Spleen (tissue), 7 donors: ENCODE measurements at regions not wholly inside any gene's neighbourhood (a gene's known extent, or its start where the extent isn't known, plus 50 kb on each side); places are given as distances from the start of the nearest gene placed in this dataset.

ENCODE experiments used
- CTCF ChIP-seq, 11 experiments: fragments of 200-600 bp in 7 of 11; fragments of 450-650 bp in 4 of 11; sonication (generic) in 4 of 11; IDR thresholded peaks in 8 of 11; conservative IDR thresholded peaks in 3 of 11; 1 replicate in 7 of 11; 2 replicates in 4 of 11; pipeline versions ENCODE4 v1.4.0 to v1.8.0; 2016 to 2021; ENCODE audit warnings: antibody characterized with exemption in 11 of 11, inconsistent platforms in 4 of 11, mild to moderate bottlenecking in 1 of 11
- POLR2A ChIP-seq, 3 donors: fragments of 450-650 bp; IDR thresholded peaks; one replicate each; pipeline ENCODE4 v1.5.1; 2017; ENCODE audit warnings: antibody characterized with exemption in 3 of 3, mild to moderate bottlenecking in 1 of 3
- POLR2AphosphoS5 ChIP-seq, 3 donors: sonication (generic); formaldehyde crosslinking; IDR thresholded peaks; one replicate each; pipeline ENCODE4 v1.5.1; 2017; ENCODE audit warnings: antibody characterized with exemption in 3 of 3
- donor health status: DM: no; HTN: no; CAD: no; lungs with moderate emphysema.
- donor health status: DM: no; HTN: no; CAD: no.
- donor health status: DM: no; HTN: no; CAD: no.

GRCh38 chr13:21897161-21897560, 226.3 kb downstream of the FGF9 start:
- no peak for TF ChIP-seq CTCF (IDR thresholded peaks at IDR 0.05 in 8 of 11, conservative IDR thresholded peaks at IDR 0.05 in 3 of 11)
- TF ChIP-seq POLR2AphosphoS5 (IDR thresholded peaks at IDR 0.05): no peak
- no peak for TF ChIP-seq POLR2A (IDR thresholded peaks at IDR 0.05)
